HG02763 (cell line): ENCODE measurements at regions not wholly inside any gene's neighbourhood (a gene's known extent, or its start where the extent isn't known, plus 50 kb on each side); places are given as distances from the start of the nearest gene placed in this dataset.

Experiments used
- ATAC-seq: cut with Tn5 transposase; IDR thresholded peaks from one replicate; pipeline ENCODE4 v1.9.1; 2021; ENCODE audit warnings: mild to moderate bottlenecking, moderate library complexity; ENCODE audit not compliant: unreplicated experiment

DNA sequence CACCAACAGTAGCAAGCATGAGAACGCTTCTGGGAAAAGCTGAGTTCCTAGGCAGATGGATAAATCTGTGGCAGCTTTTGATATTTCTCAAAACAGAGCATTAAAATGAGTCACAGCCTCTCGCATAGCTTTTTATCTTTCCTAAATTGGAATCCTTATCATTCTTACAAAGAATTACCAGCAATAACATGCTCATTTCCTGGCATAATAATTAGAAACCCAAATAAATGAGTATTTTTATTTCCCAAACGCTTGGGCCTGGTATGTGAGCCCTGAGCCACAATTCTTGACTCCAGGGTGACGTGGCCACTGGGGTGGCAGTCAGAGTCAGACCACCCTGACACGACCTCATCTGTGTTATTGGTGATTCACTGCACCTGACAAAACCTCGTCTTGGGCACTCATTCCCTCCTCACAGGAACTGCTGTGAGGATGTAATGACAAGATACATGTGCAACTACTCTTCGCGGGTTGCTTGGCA lies 210.7 kb downstream of the ARL4C start:
- no peak for ATAC-seq

DNA sequence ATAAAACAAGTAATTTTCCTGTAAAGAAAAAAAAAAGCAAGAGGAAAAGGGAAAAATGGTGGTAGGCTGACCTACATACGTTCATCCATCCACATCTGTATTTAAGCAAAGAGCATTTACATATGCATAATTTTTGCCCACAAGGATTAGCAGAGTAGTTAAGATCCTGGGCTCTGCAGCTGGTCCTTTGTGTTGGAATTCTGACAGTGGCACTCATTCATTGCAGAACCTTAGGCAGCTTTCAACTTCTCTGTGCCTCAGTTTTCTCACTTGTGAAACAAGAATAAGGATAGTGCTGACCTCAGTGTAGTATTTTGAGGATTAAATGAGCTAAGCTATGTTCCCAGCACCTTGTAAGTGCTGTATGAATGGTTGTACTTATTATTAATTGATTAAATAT lies 211.3 kb downstream of the ARL4C start:
- ATAC-seq = no peak

DNA sequence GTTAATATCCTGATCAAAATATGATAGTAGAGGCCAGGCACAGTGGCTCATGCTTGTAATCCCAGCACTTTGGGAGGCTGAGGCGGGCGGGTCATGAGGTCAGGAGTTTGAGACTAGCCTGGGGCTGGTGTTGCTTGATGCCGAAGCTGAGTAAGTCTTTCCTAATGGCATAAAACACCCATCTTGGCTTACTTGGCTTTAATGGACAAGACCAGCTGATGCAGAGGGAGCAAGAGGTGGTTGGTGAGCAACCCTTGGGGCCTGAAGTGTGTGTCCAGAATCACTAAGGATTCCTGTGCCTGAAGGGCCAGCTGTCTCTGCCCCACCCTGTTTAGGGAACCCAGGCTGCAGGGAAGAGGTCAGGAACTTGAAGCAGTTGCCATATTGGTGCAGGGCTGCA lies 217.2 kb downstream of the ARL4C start:
- no peak for ATAC-seq

DNA sequence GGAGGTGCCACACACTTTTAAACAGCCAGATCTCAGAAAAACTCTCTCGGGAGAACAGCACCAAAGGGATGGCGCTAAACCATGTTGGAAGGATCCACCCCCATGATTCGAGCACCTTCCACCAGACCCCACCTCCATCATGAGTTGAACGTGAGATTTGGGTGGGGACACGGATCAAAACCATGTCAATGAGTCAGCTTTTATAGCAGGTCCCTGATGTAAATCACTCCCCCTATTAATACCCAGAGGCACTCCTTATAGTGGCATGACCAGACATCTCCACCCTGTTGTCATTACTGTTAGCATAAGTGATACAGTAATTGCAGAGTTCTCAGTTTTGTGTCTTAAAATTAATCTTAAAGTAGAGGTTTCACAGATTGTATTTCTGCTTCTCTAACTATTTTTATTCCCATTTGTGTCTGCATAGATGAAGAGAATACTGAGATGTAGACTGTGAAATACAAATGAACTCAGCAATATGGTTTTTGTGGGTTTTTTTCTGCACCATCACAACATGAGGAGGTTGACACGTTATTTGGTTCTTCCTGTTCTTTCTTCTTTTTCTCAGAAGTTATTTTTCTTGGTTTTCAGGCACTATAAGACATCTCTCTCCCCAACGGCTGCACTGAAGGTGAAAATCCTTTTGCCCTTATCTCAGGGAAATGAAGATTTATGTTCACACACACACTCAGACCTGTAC lies 218.2 kb downstream of the ARL4C start:
- ATAC-seq = no peak

DNA sequence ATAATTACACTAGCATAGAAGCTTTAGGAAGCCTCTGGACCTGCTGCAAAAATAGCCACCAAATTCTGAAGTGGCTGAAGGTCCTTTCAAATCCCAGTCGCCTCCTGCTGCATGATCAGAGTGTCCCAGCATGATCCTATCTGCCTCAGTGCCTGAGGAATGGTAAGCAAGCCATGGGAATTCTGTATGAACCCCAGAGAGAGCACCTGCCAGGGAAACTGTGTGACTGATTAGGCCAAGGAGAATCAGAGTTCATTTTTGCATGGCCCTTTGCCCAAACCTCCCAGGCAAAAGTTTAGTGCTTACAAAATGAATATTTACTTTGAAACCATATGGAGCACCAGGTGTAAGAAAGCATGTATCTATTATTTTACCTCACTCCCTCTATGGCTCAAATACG lies 221.4 kb downstream of the ARL4C start:
- no peak for ATAC-seq

DNA sequence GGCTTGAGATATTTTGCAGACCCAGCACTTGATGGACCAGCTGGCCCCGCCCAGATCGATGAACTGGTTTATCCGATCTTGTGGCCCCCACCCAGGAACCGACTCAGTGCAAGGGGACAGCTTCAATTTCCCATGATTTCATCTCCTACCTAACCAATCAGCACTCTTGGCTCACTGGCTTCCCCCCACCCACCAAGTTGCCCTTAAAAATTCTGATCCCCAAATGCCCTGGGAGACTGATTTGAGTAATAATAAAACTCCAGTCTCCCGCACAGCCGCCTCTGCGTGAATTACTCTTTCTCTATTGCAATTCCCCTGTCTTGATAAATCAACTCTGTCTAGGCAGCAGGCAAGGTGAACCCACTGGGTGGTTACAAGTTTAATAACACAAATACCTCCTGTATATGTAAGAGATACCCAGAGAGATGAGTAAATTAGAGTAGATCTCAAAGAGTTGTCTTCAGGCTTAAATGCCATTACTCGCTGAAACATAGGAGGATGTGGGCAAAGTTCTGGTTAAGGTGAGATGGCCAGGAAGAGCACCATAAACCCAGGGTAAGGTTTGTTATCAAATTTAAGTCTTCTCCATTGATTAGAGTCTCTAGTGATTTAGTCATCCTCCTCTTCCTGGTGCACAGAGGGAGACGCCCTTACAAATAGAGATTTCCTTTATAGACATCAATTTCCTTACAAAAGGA lies 222.8 kb downstream of the ARL4C start:
- ATAC-seq = no peak

DNA sequence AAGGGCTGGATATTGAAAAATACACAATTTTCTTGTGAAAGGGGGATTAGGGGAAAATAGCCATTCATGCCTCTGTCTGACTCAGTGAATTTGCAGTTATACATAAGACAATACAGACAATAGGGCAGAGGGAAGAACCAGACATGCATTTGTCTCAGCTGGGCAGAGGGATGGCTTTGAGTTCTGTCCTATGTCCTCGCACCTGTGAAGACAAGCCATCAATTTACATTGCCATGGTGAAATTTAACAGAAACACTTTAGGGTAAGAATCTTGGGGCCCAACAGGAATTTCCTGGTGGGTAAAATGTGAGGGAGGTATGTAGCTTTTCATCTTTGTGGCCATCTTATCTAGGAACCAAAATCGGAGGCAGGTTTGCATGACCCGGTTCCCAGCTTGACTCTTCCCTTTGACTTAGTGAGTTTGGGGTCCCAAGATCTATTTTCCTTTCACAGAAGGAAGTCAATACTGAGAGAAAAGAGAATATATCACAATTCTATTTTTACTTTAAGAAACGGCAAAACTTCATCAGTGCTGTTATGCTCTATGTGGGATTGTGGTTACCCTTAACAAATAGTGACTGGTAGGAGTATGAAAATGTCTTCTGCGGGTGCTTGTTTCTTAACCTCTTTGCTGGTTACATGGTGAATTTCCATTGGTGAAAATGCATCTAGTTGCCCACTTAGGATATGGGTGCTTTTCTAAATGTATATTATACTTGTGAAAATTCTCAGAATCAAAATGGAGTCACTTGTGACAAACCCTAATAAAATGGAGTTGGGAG lies 221.8 kb downstream of the SPP2 start:
- no peak for ATAC-seq

DNA sequence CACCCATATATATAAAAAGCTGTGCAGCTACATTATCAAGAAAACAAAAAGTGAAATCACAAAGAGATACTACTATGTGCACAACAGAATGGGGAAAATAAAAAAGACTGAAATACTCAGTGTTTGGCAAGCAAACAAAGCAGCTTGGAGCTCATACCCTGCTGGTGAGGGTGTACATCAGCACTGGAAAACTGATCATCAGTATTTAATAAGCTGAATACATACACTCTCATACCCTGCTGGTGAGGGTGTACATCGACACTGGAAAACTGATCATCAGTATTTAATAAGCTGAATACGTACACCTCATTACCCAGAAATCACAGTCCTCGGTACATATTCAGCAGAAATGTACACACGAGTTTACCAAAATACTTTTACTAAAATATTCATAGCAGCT lies 220.8 kb downstream of the SPP2 start:
- no peak for ATAC-seq

DNA sequence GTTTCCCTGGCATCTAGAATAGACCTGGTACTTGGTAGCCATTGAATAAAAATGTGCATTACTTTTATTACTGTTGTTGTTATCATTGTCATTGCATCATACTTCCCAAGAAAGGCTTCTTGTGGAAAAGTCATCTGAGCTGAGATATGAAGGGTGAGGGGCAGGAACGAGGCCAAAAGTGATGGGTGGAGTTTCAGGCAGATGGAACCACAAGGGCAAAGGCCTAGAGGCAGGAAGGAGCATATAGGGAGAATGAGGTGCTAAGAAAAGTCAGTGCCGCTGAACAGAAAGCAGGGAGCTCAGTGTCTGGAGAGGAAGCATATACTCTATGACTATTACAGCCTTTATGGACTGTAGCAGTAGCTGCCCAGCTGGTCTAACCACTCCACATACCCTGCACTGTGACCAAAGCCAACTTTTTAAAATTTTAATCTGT lies 219.3 kb downstream of the SPP2 start:
- no peak for ATAC-seq

DNA sequence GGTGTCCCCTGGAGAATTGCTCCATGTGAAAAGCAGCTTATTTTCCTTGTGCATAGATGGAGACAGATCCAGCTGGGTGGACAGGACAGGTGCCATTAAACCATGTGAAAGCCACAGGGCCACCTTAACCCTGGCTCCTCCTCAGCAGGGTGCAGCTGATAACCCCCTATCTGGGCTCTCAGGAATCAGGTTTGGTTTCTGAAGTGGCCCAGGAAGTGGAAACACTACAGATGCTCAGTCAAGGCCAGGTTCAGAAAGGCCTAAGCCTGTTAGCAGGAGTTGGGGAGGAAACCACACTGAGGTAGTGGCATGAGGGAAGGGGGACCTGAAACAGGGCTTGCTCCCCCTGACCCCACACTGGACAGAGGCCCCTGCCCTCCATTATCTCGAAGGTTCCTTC lies 217.0 kb downstream of the SPP2 start:
- ATAC-seq = no peak

DNA sequence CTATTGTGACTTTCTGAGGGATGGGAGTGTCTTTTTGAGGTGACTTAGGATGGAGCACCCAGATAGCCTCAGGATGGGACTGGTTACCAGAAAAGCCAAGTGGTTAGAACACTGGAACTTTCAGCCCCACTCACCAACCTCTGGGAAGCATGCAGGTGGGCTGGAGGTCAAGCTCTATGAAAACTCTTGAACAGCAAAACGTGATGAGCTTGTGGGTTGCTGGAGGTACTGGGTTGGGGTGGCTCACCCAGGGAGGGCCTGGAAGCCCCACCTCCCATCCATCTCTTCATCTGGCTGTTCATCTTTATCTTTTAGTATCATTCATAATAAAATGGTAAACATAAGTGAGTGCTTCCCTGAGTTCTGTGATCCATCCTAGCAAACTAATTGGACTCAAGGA lies 216.4 kb downstream of the SPP2 start:
- ATAC-seq = no peak

DNA sequence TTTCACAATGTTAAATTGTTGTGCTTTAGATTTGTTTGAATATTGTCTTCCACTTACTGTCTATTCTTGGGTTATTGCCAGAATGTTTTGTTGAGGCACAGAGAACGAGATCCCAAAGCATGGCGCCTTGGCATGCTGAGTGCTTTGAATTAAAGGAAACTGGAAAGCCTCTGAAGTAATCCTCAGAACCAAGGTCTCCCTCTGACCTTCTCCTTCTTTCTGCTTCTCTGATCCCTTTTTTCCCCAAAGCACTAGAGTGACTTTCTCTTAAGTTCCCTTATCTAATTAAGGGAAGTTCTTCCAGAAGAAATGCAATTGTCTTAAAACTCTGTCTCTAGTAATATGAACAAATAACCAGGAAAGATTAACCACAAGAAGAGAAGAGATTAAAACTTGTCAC lies 214.7 kb downstream of the SPP2 start:
- no peak for ATAC-seq

DNA sequence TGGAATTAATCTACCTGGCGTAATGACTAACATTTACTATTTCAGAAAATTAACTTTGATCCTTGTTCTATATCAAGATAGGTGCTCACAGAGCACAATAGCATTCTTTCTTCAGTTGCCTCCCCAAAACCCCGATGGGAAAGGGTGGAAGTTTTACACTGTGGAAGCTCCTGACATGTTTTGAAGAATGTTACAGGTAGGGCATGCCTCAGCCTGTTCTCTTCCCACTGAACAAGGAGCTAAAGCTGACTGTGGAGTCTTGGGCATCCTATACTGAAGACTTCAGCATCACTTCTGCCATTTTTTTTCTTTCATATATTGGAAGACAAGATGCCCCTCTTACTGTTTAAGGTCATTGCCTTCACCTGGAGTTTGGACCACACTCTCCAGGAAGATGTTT lies 211.2 kb downstream of the SPP2 start:
- ATAC-seq = no peak

DNA sequence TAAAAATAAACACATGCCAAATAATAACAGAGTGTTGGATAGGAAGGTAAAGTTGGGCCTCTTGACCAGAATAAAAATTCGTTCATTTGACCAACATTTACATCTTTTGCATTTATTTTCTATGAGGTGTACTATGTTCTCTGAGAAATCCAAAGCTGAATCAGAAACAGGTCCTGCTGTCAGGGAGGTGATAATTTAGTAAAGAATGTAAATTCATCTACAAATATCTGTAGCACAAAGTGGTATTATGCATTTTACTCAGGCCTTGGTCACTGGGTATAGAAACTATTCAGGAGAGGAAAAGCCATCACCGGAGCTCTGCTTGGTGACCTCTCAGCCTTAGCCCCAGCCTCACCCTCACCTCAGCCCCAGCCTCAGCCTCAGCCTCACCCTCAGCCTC lies 208.9 kb downstream of the SPP2 start:
- ATAC-seq = no peak

DNA sequence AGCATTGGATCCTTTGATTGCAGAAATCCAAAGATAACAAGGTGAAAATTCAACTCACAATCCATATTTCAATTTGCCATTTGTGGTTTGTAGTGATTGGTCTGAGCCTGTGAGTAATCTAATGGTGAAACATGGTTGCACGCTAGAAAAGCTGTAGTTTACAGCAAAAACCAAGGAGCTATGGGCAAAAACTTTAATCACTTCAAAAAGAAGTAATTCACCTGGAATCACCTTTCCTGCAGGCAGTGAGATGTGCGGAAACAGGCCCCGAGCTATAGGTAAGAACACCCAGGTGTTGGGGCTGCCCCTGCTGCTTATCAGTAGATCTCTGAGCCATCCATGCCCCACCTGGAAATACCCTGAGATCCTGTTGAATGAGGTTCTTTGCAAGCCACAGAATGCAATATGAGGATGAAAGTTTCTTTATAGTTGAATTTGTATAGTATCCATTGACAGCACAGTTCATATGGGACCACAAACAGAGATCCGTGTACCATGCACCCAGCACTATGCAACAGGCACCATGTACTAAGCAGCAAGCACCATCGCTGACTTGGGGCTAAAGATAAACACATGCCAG lies 208.2 kb downstream of the SPP2 start:
- ATAC-seq = no peak

DNA sequence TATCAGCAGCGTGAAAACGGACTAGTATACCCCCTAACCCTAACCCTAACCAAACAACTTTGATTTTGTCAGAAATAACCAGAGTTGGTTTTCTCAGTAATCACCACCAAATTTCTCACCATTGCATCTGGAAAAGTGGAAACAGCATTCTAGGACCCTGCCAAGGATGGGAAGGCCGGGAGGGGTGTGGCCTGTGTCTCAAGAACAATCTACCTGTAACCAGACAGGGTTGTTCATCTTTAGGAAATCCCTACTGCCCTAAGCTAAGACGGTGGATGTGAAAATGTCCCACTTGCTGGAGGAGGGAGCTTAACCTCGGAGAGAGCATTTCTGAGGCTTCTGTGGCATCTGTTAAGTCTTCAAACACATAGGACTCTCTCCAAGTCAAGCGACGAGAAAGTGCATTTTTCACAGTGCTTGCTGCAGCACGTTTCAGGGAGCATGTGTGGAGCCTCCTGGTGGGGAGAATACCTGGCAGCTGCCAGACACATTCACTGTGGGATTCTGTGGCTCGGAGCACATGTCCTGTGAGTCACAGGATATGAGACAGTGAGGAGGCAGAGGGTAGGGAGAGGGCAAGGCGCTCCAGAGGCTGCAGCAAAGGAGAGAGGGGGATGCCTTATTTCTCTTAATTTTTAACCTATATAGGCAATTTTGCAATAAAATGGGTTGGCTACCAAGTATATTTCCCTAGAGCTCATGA lies 207.5 kb downstream of the SPP2 start:
- ATAC-seq = no peak

DNA sequence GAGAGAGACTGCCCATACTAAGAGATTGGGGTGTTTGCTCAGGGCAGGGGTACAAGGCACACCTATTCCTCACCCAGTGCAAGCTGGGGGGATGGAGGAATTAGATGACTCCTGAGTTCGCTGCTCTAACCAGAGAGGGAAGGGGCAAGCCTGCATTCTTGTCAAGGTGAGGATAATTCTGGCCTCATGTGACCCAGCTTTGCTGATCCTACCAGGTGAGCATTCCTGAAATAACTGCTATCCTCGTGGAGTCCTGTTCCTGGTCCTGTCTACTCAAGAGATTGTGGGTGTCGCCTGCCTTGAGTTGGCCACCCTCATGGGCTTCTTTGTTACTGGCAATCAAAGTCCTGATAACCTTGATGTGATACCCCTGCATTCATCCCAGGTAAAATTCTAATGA lies 206.0 kb downstream of the SPP2 start:
- ATAC-seq = no peak

DNA sequence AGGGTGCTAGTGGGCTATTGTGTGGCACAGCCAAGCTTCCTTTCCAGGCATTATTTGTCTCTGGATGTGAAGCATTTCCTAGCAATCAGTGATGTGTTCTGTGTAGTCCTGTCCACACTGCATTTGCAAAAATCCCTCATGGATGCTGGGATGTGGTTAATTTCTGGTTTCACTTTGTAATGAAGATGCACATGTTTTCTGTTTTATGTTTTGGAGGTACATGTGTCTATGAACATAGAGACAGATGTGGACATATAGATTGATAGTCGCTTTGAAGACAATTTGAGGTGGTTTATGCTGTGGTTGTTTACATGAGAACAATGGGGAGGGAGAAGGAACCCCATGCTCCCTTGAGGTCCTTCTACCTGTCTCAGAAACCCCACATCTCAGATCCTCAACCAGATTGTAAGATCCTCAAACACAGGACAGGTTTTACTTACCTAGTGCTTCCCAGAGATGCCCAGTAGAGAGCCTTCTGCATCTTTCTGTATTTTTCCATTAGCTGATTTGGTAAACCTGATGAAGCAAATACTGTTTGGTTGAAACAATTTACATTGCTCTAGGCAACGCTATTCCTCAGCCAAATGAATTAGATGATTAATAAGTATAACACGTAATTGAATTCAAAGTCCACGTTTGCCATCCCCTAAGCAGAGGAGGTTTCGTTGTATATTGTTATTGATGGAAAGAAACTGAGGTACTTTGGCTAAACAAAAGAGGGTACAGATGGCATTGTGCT lies 204.4 kb downstream of the SPP2 start:
- ATAC-seq = no peak

DNA sequence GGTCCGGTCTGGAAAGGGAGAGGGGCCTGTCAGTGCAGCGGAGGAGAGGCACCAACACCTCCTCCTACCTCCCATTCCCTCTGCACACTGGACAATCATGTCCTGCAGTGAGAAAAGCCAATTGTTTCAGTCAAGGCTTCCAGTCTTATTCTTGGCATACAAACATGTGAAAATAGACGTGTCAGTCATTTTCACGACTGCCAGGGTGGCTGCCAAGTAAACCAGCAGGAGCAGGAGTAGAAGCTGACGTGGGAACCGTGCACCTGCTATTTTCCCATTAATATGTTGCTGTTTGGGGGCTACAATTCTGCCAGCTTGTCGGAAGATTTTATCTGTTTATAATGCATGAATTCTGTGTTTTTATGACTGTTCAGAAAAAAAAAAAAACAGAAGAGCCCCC lies 202.3 kb downstream of the SPP2 start:
- ATAC-seq = no peak
